Posterior cingulate gyrus (tissue), 11 donors: ENCODE measurements at regions not wholly inside any gene's neighbourhood (a gene's known extent, or its start where the extent isn't known, plus 50 kb on each side); places are given as distances from the start of the nearest gene placed in this dataset.
"Not testable (repeated sequence)": the region's sequence is repeated elsewhere in the genome, so short reads cannot be mapped to it uniquely, and the experiment has no call there.

ENCODE experiments used
- DNase-seq, 10 donors: peaks; one replicate each; pipeline versions ENCODE4 v3.0.0 to v3.0.0-alpha.2; 2020 to 2021; ENCODE audit warnings: mixed read lengths in 3 of 10
- intact Hi-C: fragments of 100-400 bp; cut with DNase I; formaldehyde crosslinking; loops from one replicate; pipeline ENCODE4 v1.15.1; 2023

GRCh38 chr2:146721486-146721885, 1123.3 kb upstream of the ACVR2A start:
- DNase-seq, result no peak

DNA sequence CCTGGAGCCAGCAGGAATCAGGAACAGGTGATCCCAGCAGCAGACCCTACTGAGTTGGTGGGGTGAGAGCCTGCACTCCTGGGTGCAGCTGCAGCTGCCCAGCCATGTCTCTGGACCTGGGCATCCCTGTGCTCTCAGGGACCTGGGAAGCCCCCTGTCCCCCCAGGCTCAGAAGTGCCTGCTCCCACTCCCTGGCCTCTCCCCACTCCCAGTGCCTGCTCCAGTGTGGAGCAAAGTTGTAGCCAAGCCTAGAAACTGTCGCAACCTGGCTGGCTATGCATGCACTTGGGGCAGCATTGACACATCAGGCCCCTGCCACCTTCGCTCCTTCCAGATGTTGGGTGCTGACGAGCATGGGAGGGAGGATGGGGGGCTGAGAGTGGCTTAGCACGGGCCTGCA, 1124.7 kb upstream of the ACVR2A start:
- peak in 1 of 10 donors; percentile 73 for DNase-seq
- intact Hi-C loops, result no loop called here

More at GRCh38 chr2:146721486-146721885, 1123.3 kb upstream of the ACVR2A start:
- intact Hi-C loops, result no loop called here

- DNase-seq, result no peak
- intact Hi-C loops, result no loop called here
Observed at GRCh38 chr2:146716591-146716990, 1128.2 kb upstream of the ACVR2A start.

DNA sequence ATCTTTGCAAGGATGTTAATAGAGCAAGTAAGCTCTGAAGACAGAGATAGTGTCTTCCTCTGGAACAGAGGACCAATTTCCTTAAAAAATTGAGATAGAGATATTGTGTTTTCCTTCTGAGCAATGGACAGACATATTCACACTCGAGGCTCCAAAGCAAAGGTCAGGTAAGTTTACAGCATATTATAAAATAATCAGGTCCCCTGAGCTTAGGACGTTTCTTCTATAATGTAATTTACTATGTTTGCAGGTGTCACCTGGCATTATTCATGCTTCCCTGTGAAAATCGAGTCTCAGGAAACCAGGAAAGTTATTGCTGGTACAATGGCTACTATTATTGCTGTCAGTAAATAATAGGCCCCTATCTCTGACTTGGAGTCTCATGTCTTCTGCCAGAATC, 1135.8 kb upstream of the ACVR2A start:
- intact Hi-C loops, result no loop called here
- DNase-seq, result no peak

DNA sequence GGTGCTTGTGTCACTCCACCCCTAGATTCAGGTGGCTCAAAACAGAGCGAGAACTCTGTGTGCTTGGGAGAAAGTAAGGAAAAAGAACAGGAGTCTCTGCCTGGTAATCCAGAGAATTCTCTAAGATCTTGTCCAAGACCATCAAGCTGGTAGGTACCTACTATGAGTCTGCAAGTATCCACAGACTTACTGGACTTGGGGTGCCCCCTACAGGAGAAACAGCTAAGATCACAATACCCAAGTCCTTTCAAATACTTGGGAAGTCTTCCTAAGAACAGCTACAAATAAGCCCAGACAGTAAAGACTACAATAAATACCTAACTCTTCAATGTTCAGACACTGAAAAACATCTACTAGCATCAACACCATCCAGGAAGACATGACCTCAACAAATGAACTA, 1143.6 kb upstream of the ACVR2A start:
- DNase-seq, result no peak
- intact Hi-C loops, result no loop called here

DNA sequence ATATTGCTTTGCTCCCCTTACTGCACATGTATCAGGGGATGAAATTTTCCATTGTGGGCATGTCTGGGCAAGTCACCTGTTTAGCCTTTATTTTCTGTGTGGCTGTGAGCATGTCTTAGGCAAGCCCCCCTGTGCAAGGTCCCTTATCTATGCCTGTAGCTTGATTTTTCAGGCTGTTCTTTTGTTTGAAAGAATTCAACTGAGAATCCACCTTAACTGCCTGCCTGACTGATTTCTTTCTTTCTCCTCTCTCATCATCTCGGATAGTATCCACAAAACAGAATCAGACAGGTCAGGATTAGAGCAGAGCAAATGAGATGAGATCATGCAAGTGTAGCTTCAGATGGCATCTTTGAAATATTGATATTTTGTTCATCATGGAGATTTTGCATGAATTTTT, 1147.5 kb upstream of the ACVR2A start:
- no peak for DNase-seq
- intact Hi-C loops, result no loop called here

- DNase-seq, intact Hi-C loops: not testable (repeated sequence)
Observed at GRCh38 chr2:146696787-146697186, 1148.0 kb upstream of the ACVR2A start.

DNA sequence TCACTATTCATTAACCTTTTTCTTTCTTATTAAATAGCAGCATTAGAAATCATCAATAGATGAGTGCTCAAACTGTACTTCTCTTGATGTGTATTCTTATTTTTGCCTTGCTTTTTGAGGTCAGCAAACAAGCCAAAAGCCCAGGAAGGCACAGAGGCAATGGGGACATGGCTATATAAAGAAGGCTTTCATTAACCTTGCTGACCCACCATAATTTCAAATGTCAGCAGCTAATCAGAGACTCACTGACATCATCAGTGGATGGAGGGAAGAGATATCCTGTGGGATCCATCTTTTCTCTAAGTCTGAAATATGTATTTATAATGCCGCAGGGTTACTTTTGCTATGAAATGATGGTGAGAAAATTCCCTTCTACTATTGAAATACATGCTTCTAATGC, 1162.8 kb upstream of the ACVR2A start:
- intact Hi-C loops, result no loop called here
- DNase-seq, result no peak

GRCh38 chr2:146678516-146678915, 1166.3 kb upstream of the ACVR2A start:
- peak in 1 of 10 donors; percentile 27 for DNase-seq
- intact Hi-C loops, result no loop called here

DNA sequence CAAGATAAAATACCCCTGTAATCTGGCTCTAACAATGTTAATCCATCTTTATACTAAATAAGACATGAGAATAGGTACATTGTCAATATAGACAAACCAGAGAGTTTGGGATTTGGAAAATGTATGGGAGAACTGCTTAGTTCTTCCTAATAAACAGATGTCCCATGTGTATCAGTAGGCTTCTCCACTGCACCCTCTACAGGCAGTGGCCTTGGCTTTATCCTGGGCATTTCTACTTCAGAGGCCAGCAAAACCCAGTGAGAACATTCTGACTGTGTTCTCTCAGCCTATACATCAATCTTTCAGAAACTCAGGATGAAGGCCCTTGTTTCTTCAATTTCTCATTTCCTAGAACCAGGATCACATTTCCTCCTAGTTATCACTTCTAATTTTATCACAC, 1167.5 kb upstream of the ACVR2A start:
- intact Hi-C loops, result no loop called here
- no peak for DNase-seq

GRCh38 chr2:146669735-146670134, 1175.1 kb upstream of the ACVR2A start:
- intact Hi-C loops, result no loop called here
- no peak for DNase-seq

GRCh38 chr2:146666340-146666739, 1178.5 kb upstream of the ACVR2A start:
- intact Hi-C loops, result no loop called here
- DNase-seq, result no peak

- DNase-seq, result no peak
Observed at GRCh38 chr2:146665800-146666199, 1179.0 kb upstream of the ACVR2A start.

GRCh38 chr2:146661473-146662096, 1183.2 kb upstream of the ACVR2A start:
- no peak for DNase-seq
- intact Hi-C loops, result no loop called here

More at GRCh38 chr2:146665800-146666199, 1179.0 kb upstream of the ACVR2A start:
- intact Hi-C loops, result no loop called here

DNA sequence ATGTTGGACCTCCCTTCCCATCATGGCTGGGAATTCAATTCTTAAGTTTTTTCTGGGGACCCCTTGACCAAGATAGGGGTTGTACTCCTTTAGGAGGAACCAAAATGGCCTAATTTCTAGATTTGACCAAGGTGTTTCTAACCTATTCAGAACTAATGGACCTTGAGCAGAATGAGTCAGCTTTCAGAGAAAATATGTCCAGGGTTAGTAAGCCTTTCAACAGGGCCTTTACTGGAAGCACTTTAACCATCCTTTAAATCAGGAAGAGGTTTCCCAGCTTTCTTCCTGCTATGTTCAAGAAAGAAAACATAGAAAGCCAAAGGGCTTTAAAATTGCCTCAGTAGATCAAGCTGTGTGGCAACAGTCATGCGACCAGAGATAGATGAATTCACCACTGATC, 1184.9 kb upstream of the ACVR2A start:
- intact Hi-C loops, result no loop called here
- DNase-seq, result no peak

DNA sequence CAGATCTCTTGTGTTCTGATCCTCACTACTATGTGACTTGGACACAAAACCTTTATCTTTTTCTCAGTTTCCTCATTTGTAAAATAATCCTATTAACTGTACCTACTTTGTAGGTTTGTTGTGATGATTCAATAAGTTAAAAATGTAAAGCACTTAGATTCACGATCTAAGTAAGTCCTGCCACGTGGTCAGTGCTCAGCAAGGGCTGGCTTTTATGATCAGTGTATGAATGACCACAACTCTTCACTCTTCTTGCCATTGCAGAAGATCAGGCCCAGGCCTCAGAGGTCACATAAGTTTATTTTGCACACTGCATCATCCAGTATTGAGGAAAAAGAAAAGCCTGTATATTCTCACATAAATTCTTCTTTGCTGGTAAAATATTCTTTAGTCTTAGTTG, 1192.5 kb upstream of the ACVR2A start:
- intact Hi-C loops, result no loop called here

GRCh38 chr2:146651361-146651760, 1193.5 kb upstream of the ACVR2A start:
- no peak for DNase-seq
- intact Hi-C loops, result no loop called here

More for the DNA sequence above, 1192.5 kb upstream of the ACVR2A start:
- no peak for DNase-seq

DNA sequence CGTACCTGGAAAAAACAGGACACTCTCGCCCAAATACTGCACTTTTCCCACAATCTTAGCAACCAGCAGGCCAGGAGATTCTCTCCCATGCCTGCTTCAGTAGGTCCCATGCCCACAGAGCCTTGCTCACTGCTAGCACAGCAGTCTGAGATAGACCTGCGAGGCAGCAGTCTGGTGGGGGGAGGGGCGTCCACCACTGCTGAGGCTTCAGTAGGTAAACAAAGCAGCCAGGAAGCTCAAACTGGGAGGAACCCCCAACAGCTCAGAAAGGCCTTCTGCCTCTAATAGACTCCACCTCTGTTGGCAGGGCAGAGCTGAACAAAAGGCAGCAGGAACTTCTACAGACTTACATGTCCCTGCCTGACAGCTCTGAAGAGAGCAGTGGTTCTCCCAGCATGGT, 1202.8 kb upstream of the ACVR2A start:
- peak in 2 of 10 donors; percentile 30 to 57 for DNase-seq
- intact Hi-C loops, result no loop called here

DNA sequence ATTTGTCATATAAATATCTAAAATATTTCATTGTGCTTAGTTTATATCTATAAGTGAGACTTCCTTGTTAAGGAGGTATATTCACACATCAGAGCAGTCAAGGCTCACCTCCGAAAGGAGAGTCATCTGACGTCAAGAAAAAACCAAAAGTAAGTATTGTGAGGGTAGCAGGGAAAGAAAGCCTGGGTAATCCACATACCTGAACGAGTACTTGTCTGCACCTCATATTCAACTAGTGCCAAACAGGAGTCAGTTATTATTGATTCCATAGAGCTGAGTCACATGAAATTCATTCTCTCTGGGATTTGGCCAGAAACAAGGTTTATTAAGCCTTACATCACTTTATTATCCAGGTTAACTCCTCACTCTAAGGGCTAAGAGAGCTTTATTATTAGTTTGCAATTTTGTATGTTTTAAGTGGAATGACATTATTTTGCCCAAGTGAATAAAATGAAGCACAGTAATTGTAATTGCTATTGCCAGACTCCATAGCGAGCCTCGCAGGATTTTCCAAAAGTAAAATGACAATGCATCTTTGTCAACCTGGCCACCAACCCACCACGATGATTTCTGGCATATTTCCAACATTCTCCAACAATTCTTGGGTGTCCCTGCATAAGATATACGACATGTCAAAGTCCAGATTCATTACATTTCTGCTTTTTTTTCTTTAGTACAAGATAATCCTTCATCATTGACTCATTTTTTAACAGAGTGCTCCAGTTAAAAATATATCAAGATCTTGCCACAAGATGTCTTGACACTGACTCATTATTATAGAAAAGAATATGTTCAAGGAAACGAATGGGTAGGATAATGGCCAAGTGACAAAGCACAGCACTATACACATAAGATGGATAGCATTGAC, 1210.4 kb upstream of the ACVR2A start:
- DNase-seq, result no peak
- intact Hi-C loops, result no loop called here

- no peak for DNase-seq
- intact Hi-C loops, result no loop called here
Observed at GRCh38 chr2:146633159-146633558, 1211.7 kb upstream of the ACVR2A start.

GRCh38 chr2:146632707-146633106, 1212.1 kb upstream of the ACVR2A start:
- DNase-seq, result no peak
- intact Hi-C loops, result no loop called here
